IMR-90 (cell line): ENCODE measurements at regions not wholly inside any gene's neighbourhood (a gene's known extent, or its start where the extent isn't known, plus 50 kb on each side); places are given as distances from the start of the nearest gene placed in this dataset.

Experiments
- ATAC-seq: fragments of 200-7000 bp; cut with Tn5 transposase; 2 replicates; pipeline ENCODE4 v1.9.1; 2020; ENCODE audit warnings: low read depth, mild to moderate bottlenecking, moderate library complexity
- BruUV-seq: library from RNA; stranded (reverse); fragments of 400-500 nt; replicated peaks from 2 replicates; lab custom pipeline; 2021; lab: Mats Ljungman, UMichigan
- CTCF ChIA-PET: fragments of 300-600 bp; formaldehyde crosslinking; extraction: SDS; loops from one replicate; lab custom pipeline; 2021; ENCODE audit warnings: antibody characterized with exemption; lab: Yijun Ruan, JAX
- POLR2A ChIA-PET: fragments of 300-600 bp; sonication (Branson Sonifier 250); formaldehyde crosslinking; loops from one replicate; lab custom pipeline; 2022; ENCODE audit warnings: antibody characterized with exemption; ENCODE audit not compliant: unreplicated experiment; lab: Charles Lee
- DNase-seq: peaks from one replicate; pipeline ENCODE4 v3.0.0; 2013
- H2AFZ ChIP-seq: replicated peaks from 2 replicates; pipeline ENCODE3; 2013; ENCODE audit warnings: low read length, mild to moderate bottlenecking; ENCODE audit not compliant: poor library complexity
- H2AK5ac ChIP-seq: 2 replicates; pipeline ENCODE4 v1.6.1; 2013; ENCODE audit warnings: low read depth, low read length, inconsistent platforms
- H2AK9ac ChIP-seq: replicated peaks from 2 replicates; pipeline ENCODE3; 2013; ENCODE audit warnings: mild to moderate bottlenecking, low read depth, low read length, moderate library complexity; ENCODE audit not compliant: poor library complexity
- H2BK120ac ChIP-seq: 2 replicates; pipeline ENCODE4 v1.6.1; 2013; ENCODE audit warnings: low read depth, low read length, inconsistent platforms
- H2BK15ac ChIP-seq: 3 replicates; pipeline ENCODE4 v1.6.1; 2013; ENCODE audit warnings: low read depth, low read length, inconsistent platforms
- H2BK20ac ChIP-seq: 2 replicates; pipeline ENCODE4 v1.6.1; 2013; ENCODE audit warnings: low read depth, mild to moderate bottlenecking, inconsistent platforms, low read length, moderate library complexity
- H2BK5ac ChIP-seq: 2 replicates; pipeline ENCODE4 v1.6.1; 2013; ENCODE audit warnings: mild to moderate bottlenecking, low read depth, low read length, inconsistent platforms; ENCODE audit not compliant: poor library complexity, severe bottlenecking
- H3K14ac ChIP-seq: replicated peaks from 2 replicates; pipeline ENCODE4 v1.6.1; 2013; ENCODE audit warnings: low read depth, low read length, inconsistent platforms
- H3K18ac ChIP-seq: 2 replicates; pipeline ENCODE4 v1.6.1; 2013; ENCODE audit warnings: low read depth, low read length, control low read depth
- H3K23ac ChIP-seq: 2 replicates; pipeline ENCODE4 v1.6.1; 2013; ENCODE audit warnings: low read depth, low read length, inconsistent platforms
- H3K27ac ChIP-seq: 2 replicates; pipeline ENCODE4 v1.5.1; 2013; ENCODE audit warnings: mild to moderate bottlenecking, control low read depth, low read length; ENCODE audit not compliant: insufficient read depth
- H3K27me3 ChIP-seq: 2 replicates; pipeline ENCODE4 v1.6.1; 2013; ENCODE audit warnings: low read length; ENCODE audit not compliant: control insufficient read depth, insufficient read depth
- H3K36me3 ChIP-seq: 2 replicates; pipeline ENCODE4 v1.6.1; 2013; ENCODE audit warnings: low read length, mixed read lengths; ENCODE audit not compliant: control insufficient read depth, insufficient read depth
- H3K4ac ChIP-seq: 2 replicates; pipeline ENCODE4 v1.6.1; 2013; ENCODE audit warnings: low read depth, low read length, inconsistent platforms
- H3K4me1 ChIP-seq: 2 replicates; pipeline ENCODE4 v1.6.1; 2013; ENCODE audit warnings: low read length, mixed read lengths; ENCODE audit not compliant: control insufficient read depth, insufficient read depth
- H3K4me2 ChIP-seq: 2 replicates; pipeline ENCODE4 v1.6.1; 2013; ENCODE audit warnings: low read depth, mild to moderate bottlenecking, control low read depth, low read length, moderate library complexity
- H3K4me3 ChIP-seq: 2 replicates; pipeline ENCODE4 v1.5.1; 2013; ENCODE audit warnings: low read depth, mild to moderate bottlenecking, control low read depth, low read length, moderate library complexity; ENCODE audit not compliant: insufficient read depth
- H3K56ac ChIP-seq: 2 replicates; pipeline ENCODE4 v1.6.1; 2013; ENCODE audit warnings: low read length, inconsistent platforms; ENCODE audit not compliant: insufficient read depth; ENCODE audit errors: extremely low read depth
- H3K79me1 ChIP-seq, 2 experiments: 2 replicates each; pipeline ENCODE4 v1.6.1; 2013; ENCODE audit warnings: low read length in 2 of 2, inconsistent platforms in 1 of 2, low read depth in 1 of 2
- H3K9ac ChIP-seq: 2 replicates; pipeline ENCODE4 v1.6.1; 2013; ENCODE audit warnings: low read depth, low read length, control low read depth
- H3K9me1 ChIP-seq: 2 replicates; pipeline ENCODE4 v1.6.1; 2013; ENCODE audit warnings: low read length, inconsistent platforms; ENCODE audit not compliant: insufficient read depth
- H3K9me3 ChIP-seq: 2 replicates; pipeline ENCODE4 v1.6.1; 2013; ENCODE audit warnings: low read length; ENCODE audit not compliant: control insufficient read depth, insufficient read depth
- H4K20me1 ChIP-seq: 2 replicates; pipeline ENCODE4 v1.6.1; 2013; ENCODE audit warnings: low read length, inconsistent platforms; ENCODE audit not compliant: insufficient read depth
- H4K5ac ChIP-seq: 2 replicates; pipeline ENCODE4 v1.6.1; 2013; ENCODE audit warnings: mild to moderate bottlenecking, low read depth, low read length, control low read depth
- H4K8ac ChIP-seq, 2 experiments: 2 replicates each; pipeline ENCODE4 v1.6.1; 2013; ENCODE audit warnings: low read depth in 2 of 2, low read length in 2 of 2, control low read depth in 1 of 2, inconsistent platforms in 1 of 2
- H4K91ac ChIP-seq: 2 replicates; pipeline ENCODE4 v1.6.1; 2013; ENCODE audit warnings: low read depth, low read length, inconsistent platforms; ENCODE audit not compliant: insufficient read depth
- BHLHE40 ChIP-seq: fragments of 150-350 bp; IDR thresholded peaks from 2 replicates; pipeline ENCODE4 v1.6.1; 2016; ENCODE audit warnings: mild to moderate bottlenecking, low read depth, low read length
- CEBPB ChIP-seq: IDR thresholded peaks from 2 replicates; pipeline ENCODE4 v1.6.1; 2012; ENCODE audit warnings: low read depth, low read length, improper control_type of control experiment
- CHD1 ChIP-seq: IDR thresholded peaks from 2 replicates; pipeline ENCODE4 v1.6.1; 2012; ENCODE audit warnings: low read depth, low read length, improper control_type of control experiment
- FOS ChIP-seq: fragments of 150-350 bp; IDR thresholded peaks from 2 replicates; pipeline ENCODE4 v1.6.1; 2016; ENCODE audit warnings: low read depth, low read length
- MAFK ChIP-seq: IDR thresholded peaks from 2 replicates; pipeline ENCODE4 v1.6.1; 2012; ENCODE audit warnings: low read depth, low read length, improper control_type of control experiment
- MAZ ChIP-seq: IDR thresholded peaks from 2 replicates; pipeline ENCODE4 v1.6.1; 2012; ENCODE audit warnings: low read depth, mild to moderate bottlenecking, low read length, improper control_type of control experiment, moderate library complexity, borderline replicate concordance
- MXI1 ChIP-seq: IDR thresholded peaks from 2 replicates; pipeline ENCODE4 v1.6.1; 2012; ENCODE audit warnings: low read depth, mild to moderate bottlenecking, low read length, moderate library complexity, borderline replicate concordance
- NFE2L2 ChIP-seq: fragments of 150-350 bp; IDR thresholded peaks from 2 replicates; pipeline ENCODE4 v1.6.1; 2016; ENCODE audit warnings: low read depth, mild to moderate bottlenecking, low read length
- POLR2A ChIP-seq: IDR thresholded peaks from 2 replicates; pipeline ENCODE4 v1.6.1; 2012; ENCODE audit warnings: mild to moderate bottlenecking, low read depth, low read length
- RAD21 ChIP-seq: IDR thresholded peaks from 2 replicates; pipeline ENCODE4 v1.6.1; 2012; ENCODE audit warnings: low read length, improper control_type of control experiment
- RCOR1 ChIP-seq: IDR thresholded peaks from 2 replicates; pipeline ENCODE4 v1.6.1; 2012; ENCODE audit warnings: mild to moderate bottlenecking, low read length, improper control_type of control experiment; ENCODE audit not compliant: insufficient replicate concordance
- RFX5 ChIP-seq: IDR thresholded peaks from 2 replicates; pipeline ENCODE4 v1.8.0; 2012; ENCODE audit warnings: low read depth, mild to moderate bottlenecking, low read length, moderate library complexity
- SMC3 ChIP-seq: fragments of 150-350 bp; IDR thresholded peaks from 2 replicates; pipeline ENCODE4 v1.6.1; 2016; ENCODE audit warnings: low read depth, mild to moderate bottlenecking, antibody characterized with exemption, low read length, moderate library complexity
- WGBS, 2 experiments: methylation state at CpG; one replicate each; pipeline versions ENCODE4 v1.1.5 to v1.1.7; 2013; ENCODE audit warnings: missing lambda C conversion rate in 2 of 2; ENCODE audit not compliant: insufficient read length in 1 of 2; ENCODE audit errors: extremely low coverage in 2 of 2; 5-methylcytosine and 5-hydroxymethylcytosine counted together
- dilution Hi-C: fragments of 300-500 bp; cut with HindIII; formaldehyde crosslinking; loops from one replicate; pipeline ENCODE4 v1.14.3; 2018; ENCODE audit warnings: low sequenced_read_pairs; ENCODE audit not compliant: unreplicated experiment
- in situ Hi-C: fragments of 300-500 bp; cut with MboI; formaldehyde crosslinking; loops from 3 replicates; pipeline ENCODE4 v1.14.3; 2019; ENCODE audit warnings: low sequenced_read_pairs, inconsistent platforms, mixed read lengths
- intact Hi-C: fragments of 100-400 bp; cut with micrococcal nuclease; formaldehyde crosslinking; loops from 2 replicates; pipeline ENCODE4 v1.10.0; 2022
- TF ChIP-seq, protein P1 (sequence below): fragments of 150-350 bp; IDR thresholded peaks from 2 replicates; pipeline ENCODE4 v1.6.1; 2016; ENCODE audit warnings: low read depth, mild to moderate bottlenecking, low read length, moderate library complexity, borderline replicate concordance

DNA sequence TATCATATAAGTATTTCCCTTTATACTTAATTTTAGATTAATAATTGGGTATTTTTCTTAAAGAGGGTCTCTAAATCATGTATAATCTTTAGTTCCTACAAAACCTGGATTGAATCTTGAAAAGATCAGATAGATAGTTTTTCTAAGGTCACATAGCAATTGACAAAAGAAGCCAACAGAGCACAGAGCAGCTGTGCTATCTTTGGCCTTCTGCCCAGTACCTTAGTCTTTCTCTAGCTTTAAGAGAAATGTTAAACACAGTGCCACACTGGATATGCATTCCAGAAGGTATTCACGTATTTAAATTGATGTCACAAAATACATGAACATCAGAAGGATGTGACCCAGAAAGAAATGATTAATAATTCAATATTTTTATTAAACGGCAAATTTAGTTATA lies 86.8 kb downstream of the C21orf91 start:
- Histone ChIP-seq H3K18ac (no peak overlapping the region), H2BK120ac (no peak overlapping the region), H3K23ac (no peak overlapping the region), H3K4me1 (no peaks in the 10 kb centered on the region; the same call in 1 of the 2 replicates), H3K27me3 (no peaks in the 10 kb centered on the region), H3K9me3 (no peaks in the 10 kb centered on the region), H3K14ac (no peak overlapping the region), H2BK15ac (no peak overlapping the region), H3K36me3 (no peaks in the 10 kb centered on the region), H3K9ac (no peak overlapping the region), H3K4me3 (no peak overlapping the region), H3K56ac (no peak overlapping the region), H3K27ac (no peak overlapping the region), H2BK5ac (no peak overlapping the region), H3K9me1 (no peaks in the 10 kb centered on the region), H4K91ac (no peak overlapping the region), H2AFZ (no peak overlapping the region), H4K5ac (no peak overlapping the region), H3K4me2 (no peak overlapping the region), H3K4ac (no peak overlapping the region), H4K8ac (no peak overlapping the region), H4K20me1 (no peaks in the 10 kb centered on the region), H2BK20ac (no peak overlapping the region), H2AK9ac (no peak overlapping the region), H2AK5ac (no peak overlapping the region), H3K79me1 (no peaks in the 10 kb centered on the region)
- POLR2A ChIA-PET: no interaction called here
- dilution Hi-C loops: no loop called here
- in situ Hi-C loops: no loop called here
- no peak for TF ChIP-seq BHLHE40
- no peak for TF ChIP-seq CHD1
- TF ChIP-seq RCOR1: no peak
- no peak for TF ChIP-seq SMC3
- TF ChIP-seq MXI1: no peak
- TF ChIP-seq, protein P1, sequence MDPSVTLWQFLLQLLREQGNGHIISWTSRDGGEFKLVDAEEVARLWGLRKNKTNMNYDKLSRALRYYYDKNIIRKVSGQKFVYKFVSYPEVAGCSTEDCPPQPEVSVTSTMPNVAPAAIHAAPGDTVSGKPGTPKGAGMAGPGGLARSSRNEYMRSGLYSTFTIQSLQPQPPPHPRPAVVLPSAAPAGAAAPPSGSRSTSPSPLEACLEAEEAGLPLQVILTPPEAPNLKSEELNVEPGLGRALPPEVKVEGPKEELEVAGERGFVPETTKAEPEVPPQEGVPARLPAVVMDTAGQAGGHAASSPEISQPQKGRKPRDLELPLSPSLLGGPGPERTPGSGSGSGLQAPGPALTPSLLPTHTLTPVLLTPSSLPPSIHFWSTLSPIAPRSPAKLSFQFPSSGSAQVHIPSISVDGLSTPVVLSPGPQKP: no peak
- no peak for TF ChIP-seq FOS
- TF ChIP-seq MAZ: no peak
- TF ChIP-seq POLR2A: no peak
- no peak for TF ChIP-seq CEBPB
- TF ChIP-seq RFX5: no peak
- TF ChIP-seq MAFK: no peak
- no peak for TF ChIP-seq RAD21
- TF ChIP-seq NFE2L2: no peak
- DNase-seq: peak; percentile 5
- WGBS, 2 experiments: no CpG with 5 or more reads among the region's 2 CpGs
- intact Hi-C loops: no loop called here
- BruUV-seq: no TSS peak
- ATAC-seq: no peak
- CTCF ChIA-PET: no interaction called here
